ENCODE measurements at regions not wholly inside any gene's neighbourhood (a gene's known extent, or its start where the extent isn't known, plus 50 kb on each side); places are given as distances from the start of the nearest gene placed in this dataset.

GRCh38 chr1:65514041-65514440, 93.6 kb downstream of the LEPR start:
- TF ChIP-seq GATA3 (IDR thresholded peaks at IDR 0.05; ENCODE audit: low read depth, low read length) (no peak), GATA2 (IDR thresholded peaks at IDR 0.05; ENCODE audit: low read depth, low read length) (no peak)

All from SH-SY5Y (cell line).